Spleen (tissue), 11 donors: ENCODE measurements at regions not wholly inside any gene's neighbourhood (a gene's known extent, or its start where the extent isn't known, plus 50 kb on each side); places are given as distances from the start of the nearest gene placed in this dataset.
A peak's percentile ranks its signal among the peaks of the same experiment; 100 is the strongest.

Source experiments
- DNase-seq: peaks from one replicate; pipeline ENCODE4 v3.0.0-alpha.2; 2020
- H3K27ac ChIP-seq, 8 donors: fragments of 200-600 bp; sonication (generic) in 7 of 8; 1 replicate in 4 of 8; 2 replicates in 4 of 8; pipeline versions ENCODE4 v1.5.0 to v1.8.0; 2016 to 2021; ENCODE audit warnings: inconsistent platforms in 4 of 8, mild to moderate bottlenecking in 4 of 8, moderate library complexity in 1 of 8
- H3K27me3 ChIP-seq, 7 donors: fragments of 200-600 bp; sonication (generic) in 6 of 7; replicated peaks in 1 of 7; 1 replicate in 4 of 7; 2 replicates in 3 of 7; pipeline versions ENCODE4 v1.5.0 to v1.8.0; 2016 to 2021; ENCODE audit warnings: inconsistent platforms in 3 of 7, mild to moderate bottlenecking in 1 of 7
- H3K36me3 ChIP-seq, 6 donors: fragments of 200-600 bp; sonication (generic) in 5 of 6; 1 replicate in 4 of 6; 2 replicates in 2 of 6; pipeline versions ENCODE4 v1.5.0 to v1.8.0; 2016 to 2021; ENCODE audit warnings: inconsistent platforms in 2 of 6
- H3K4me1 ChIP-seq, 6 donors: fragments of 200-600 bp; sonication (generic) in 5 of 6; 1 replicate in 3 of 6; 2 replicates in 3 of 6; pipeline versions ENCODE4 v1.5.0 to v1.8.0; 2016 to 2021; ENCODE audit warnings: inconsistent platforms in 3 of 6
- H3K4me3 ChIP-seq, 8 donors: fragments of 200-600 bp; sonication (generic) in 7 of 8; 1 replicate in 4 of 8; 2 replicates in 4 of 8; pipeline versions ENCODE4 v1.5.0 to v1.8.0; 2016 to 2021; ENCODE audit warnings: inconsistent platforms in 4 of 8, mild to moderate bottlenecking in 4 of 8, moderate library complexity in 2 of 8
- H3K9me3 ChIP-seq, 8 donors: fragments of 200-600 bp; sonication (generic) in 7 of 8; 1 replicate in 4 of 8; 2 replicates in 4 of 8; pipeline versions ENCODE4 v1.5.0 to v1.8.0; 2016 to 2021; ENCODE audit warnings: inconsistent platforms in 4 of 8
- POLR2A ChIP-seq, 3 donors: fragments of 450-650 bp; IDR thresholded peaks; one replicate each; pipeline ENCODE4 v1.5.1; 2017; ENCODE audit warnings: antibody characterized with exemption in 3 of 3, mild to moderate bottlenecking in 1 of 3
- POLR2AphosphoS5 ChIP-seq, 3 donors: sonication (generic); formaldehyde crosslinking; IDR thresholded peaks; one replicate each; pipeline ENCODE4 v1.5.1; 2017; ENCODE audit warnings: antibody characterized with exemption in 3 of 3
- WGBS, 5 donors: extraction: QIAGEN DNeasy Blood & Tissue Kit in 3 of 5; methylation state at CpG; one replicate each; pipeline versions ENCODE4 v1.1.5 to v1.1.7; 2013 to 2018; 5-methylcytosine and 5-hydroxymethylcytosine counted together
- intact Hi-C: fragments of 100-400 bp; cut with DNase I; formaldehyde crosslinking; loops from one replicate; pipeline ENCODE4 v1.15.0; 2023; ENCODE audit warnings: low total_unique reads
- TF ChIP-seq, protein P1 (sequence below), 11 experiments: fragments of 200-600 bp in 7 of 11; fragments of 450-650 bp in 4 of 11; sonication (generic) in 4 of 11; IDR thresholded peaks in 8 of 11; conservative IDR thresholded peaks in 3 of 11; 1 replicate in 7 of 11; 2 replicates in 4 of 11; pipeline versions ENCODE4 v1.4.0 to v1.8.0; 2016 to 2021; ENCODE audit warnings: antibody characterized with exemption in 11 of 11, inconsistent platforms in 4 of 11, mild to moderate bottlenecking in 1 of 11
- donor health status: healthy with polysubstance abuse.
- donor health status: DM: no; HTN: no; CAD: no; lungs with moderate emphysema.
- donor health status: DM: no; HTN: no; CAD: no.
- donor health status: Bipolar disorder and iron deficiency.
- donor health status: healthy.
- donor health status: DM: no; HTN: no; CAD: no.
- donor health status: DM: yes; HTN: yes; CAD: no.

DNA sequence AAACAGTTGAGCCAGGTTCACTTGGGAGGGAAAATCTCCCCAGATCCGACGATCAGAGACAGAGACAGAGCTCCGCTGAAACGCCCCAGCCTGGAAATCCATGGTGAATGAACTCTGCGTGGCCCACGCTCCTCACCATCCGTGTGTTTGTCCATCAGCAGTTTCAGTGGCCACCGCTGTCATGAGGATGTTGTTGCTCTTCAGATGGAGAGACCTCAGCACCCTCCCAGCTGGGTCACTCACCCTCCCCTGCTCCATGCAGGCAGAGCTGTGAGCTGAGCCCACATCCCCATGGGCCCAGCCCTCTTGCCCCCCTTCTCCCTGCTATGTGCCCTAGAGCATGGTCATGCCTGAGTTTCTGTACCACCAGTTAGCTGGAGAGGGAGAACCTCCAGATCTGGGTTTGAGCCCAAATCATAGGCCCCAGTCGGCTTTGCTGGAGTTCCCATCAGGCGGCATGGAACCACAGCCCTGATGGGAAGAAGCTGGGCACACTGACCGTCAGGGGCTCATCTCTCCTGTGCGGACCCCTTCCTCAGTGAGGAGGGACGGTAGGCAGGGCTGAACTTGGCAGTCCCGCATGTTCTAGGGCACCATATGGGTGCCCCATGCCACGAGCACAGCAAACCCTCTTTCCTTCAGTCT lies 154.4 kb upstream of the COL5A1 start:
- peak; percentile 57 for DNase-seq
- no peaks in the 10 kb centered on the region for H3K36me3 ChIP-seq
- TF ChIP-seq POLR2A (IDR thresholded peaks at IDR 0.05) (no peak), POLR2AphosphoS5 (IDR thresholded peaks at IDR 0.05) (no peak)
- TF ChIP-seq, protein P1, sequence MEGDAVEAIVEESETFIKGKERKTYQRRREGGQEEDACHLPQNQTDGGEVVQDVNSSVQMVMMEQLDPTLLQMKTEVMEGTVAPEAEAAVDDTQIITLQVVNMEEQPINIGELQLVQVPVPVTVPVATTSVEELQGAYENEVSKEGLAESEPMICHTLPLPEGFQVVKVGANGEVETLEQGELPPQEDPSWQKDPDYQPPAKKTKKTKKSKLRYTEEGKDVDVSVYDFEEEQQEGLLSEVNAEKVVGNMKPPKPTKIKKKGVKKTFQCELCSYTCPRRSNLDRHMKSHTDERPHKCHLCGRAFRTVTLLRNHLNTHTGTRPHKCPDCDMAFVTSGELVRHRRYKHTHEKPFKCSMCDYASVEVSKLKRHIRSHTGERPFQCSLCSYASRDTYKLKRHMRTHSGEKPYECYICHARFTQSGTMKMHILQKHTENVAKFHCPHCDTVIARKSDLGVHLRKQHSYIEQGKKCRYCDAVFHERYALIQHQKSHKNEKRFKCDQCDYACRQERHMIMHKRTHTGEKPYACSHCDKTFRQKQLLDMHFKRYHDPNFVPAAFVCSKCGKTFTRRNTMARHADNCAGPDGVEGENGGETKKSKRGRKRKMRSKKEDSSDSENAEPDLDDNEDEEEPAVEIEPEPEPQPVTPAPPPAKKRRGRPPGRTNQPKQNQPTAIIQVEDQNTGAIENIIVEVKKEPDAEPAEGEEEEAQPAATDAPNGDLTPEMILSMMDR (IDR thresholded peaks at IDR 0.05 in 8 of 11, conservative IDR thresholded peaks at IDR 0.05 in 3 of 11), result no peak
- no peaks in the 10 kb centered on the region for H3K9me3 ChIP-seq
- intact Hi-C loops, result no loop called here
- H3K27ac ChIP-seq, result no peak overlapping the region
- H3K27me3 ChIP-seq, result no peaks in the 10 kb centered on the region
- H3K4me1 ChIP-seq, result peaks cover 0 to 52% (median 10%) of the 10 kb centered on the region in 6 donors
- 88 to 96% (median 92%) methylated on average over 12 to 15 of the region's 15 CpGs for WGBS, 5 donors
- no peak overlapping the region for H3K4me3 ChIP-seq

DNA sequence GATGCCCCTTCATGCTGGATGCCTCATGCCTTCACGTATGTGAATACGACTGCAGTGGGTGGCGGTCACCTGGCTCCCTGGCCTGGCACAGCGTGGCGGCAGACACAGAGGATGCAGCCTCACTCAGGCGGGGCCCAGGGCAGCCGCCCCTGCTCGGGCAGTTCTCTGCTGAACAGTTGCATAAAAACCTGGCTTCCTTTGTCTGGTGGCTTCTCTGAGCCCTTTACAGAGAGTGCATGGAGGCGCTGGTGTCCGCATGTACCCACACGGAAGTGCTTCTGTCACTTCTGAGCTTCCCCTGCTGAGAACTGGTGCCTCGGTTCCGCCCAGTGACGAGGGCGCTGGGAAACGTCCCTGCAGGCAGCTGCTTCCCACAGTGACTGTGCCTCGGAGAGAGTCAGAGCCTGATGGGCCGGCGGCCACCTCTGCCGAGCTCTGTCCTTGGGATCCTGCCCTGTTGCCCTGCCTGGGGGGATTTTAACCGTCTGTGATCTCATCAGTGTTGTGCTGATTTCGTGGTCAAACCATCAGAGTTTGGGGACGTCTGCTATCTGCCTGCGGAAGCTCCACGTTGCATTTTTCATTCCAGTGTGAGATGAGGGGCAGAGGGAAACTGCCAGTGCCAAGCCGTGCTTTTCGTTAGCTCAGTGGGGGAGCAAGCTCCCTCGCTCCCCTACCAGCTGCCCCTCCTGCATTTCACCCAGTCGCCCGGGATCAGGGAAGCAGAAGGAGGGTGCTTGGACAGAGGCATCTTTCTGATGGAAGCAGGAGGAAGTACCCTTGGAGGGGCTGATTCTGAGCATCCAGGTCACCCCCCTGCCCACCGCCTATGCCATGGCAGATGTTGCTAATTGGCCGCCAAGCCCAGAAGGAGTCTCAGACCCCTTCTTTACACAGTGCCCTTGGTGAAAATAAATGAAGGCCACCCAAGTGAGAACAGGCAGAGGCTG lies 153.0 kb upstream of the COL5A1 start:
- WGBS, 5 donors, result 73 to 82% (median 78%) methylated on average over 21 to 32 of the region's 32 CpGs
- peaks cover 0 to 8% (median 0%) of the 10 kb centered on the region in 7 donors for H3K27me3 ChIP-seq
- no peak overlapping the region for H3K4me3 ChIP-seq
- TF ChIP-seq POLR2AphosphoS5 (IDR thresholded peaks at IDR 0.05), result peak in 2 of 3 donors; percentile 13 to 61
- TF ChIP-seq, protein P1 (IDR thresholded peaks at IDR 0.05 in 8 of 11, conservative IDR thresholded peaks at IDR 0.05 in 3 of 11), result no peak
- TF ChIP-seq POLR2A (IDR thresholded peaks at IDR 0.05), result no peak
- H3K9me3 ChIP-seq, result no peaks in the 10 kb centered on the region
- H3K27ac ChIP-seq, result no peak overlapping the region
- intact Hi-C loops, result no loop called here
- H3K36me3 ChIP-seq, result no peaks in the 10 kb centered on the region
- peaks cover 0 to 45% (median 13%) of the 10 kb centered on the region in 6 donors for H3K4me1 ChIP-seq
- DNase-seq, result peak; percentile 76

DNA sequence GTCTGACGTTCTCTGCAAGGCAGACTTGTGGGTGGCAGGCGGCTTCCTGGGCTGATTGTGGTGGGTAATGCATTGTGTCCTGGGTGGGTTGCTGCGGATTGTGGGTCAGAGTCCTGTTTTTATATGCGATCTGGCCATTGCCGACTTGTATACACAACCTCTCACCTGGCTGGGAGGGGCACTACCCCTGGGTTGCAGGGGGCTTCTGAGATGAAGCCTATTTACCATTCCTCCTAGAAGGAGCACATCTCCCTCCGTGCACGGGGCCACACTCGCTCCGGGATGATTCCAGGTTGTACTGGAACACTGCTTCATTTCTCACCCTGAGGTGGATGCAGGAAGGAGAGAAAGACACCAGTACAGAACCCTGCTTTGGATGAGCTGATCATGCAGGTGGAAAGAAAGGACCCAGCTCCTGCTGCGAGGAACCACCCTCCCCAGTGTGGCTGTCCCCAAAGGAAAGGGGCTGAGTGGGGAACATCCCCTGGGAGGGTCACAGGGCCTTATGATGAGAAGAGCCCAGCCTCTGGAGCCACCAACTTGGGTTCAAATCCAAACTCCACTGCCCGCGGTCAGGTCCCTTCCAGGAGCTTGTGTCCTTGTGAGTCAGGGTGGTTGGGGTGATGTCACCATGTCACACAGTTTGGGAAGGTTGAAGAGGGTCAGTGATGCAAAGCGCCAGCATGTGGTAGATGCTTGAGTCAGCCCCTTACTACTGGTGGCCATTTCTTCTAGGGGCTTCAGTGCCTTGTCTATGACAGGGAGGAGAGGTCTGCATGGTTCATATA lies 151.8 kb upstream of the COL5A1 start:
- no peaks in the 10 kb centered on the region for H3K9me3 ChIP-seq
- H3K4me1 ChIP-seq, result peaks cover 0 to 36% (median 13%) of the 10 kb centered on the region in 6 donors
- intact Hi-C loops, result no loop called here
- no peaks in the 10 kb centered on the region for H3K36me3 ChIP-seq
- WGBS, 5 donors, result 89 to 98% (median 95%) methylated on average over 12 to 13 of the region's 13 CpGs
- H3K4me3 ChIP-seq, result no peak overlapping the region
- TF ChIP-seq POLR2A (IDR thresholded peaks at IDR 0.05) (no peak), POLR2AphosphoS5 (IDR thresholded peaks at IDR 0.05) (no peak)
- TF ChIP-seq, protein P1 (IDR thresholded peaks at IDR 0.05 in 8 of 11, conservative IDR thresholded peaks at IDR 0.05 in 3 of 11), result no peak
- H3K27ac ChIP-seq, result no peak overlapping the region
- H3K27me3 ChIP-seq, result peaks cover 0 to 12% (median 0%) of the 10 kb centered on the region in 7 donors
- DNase-seq, result peak; percentile 61
